ENCODE measurements at regions not wholly inside any gene's neighbourhood (a gene's known extent, or its start where the extent isn't known, plus 50 kb on each side); places are given as distances from the start of the nearest gene placed in this dataset.

GRCh38 chr15:91733661-91734060 is 119.8 kb upstream of the SLCO3A1 start:
- no peak for FAIRE-seq
- ChIA-PET POLR2A (no interaction called here), CTCF (ENCODE audit: low intra/inter-chr PET ratio) (no interaction called here)
- Histone ChIP-seq H3K4me1 (replicated peaks in 1 of 2; ENCODE audit: control insufficient read depth in 2 of 2, insufficient read depth in 2 of 2, low read length in 2 of 2) (no peaks in the 10 kb centered on the region), H3K9ac (ENCODE audit: insufficient read depth in 1 of 2, low read depth in 2 of 2, low read length in 2 of 2) (no peak overlapping the region), H3K36me3 (ENCODE audit: control insufficient read depth, insufficient read depth, low read length) (no peaks in the 10 kb centered on the region), H3K4me2 (ENCODE audit: insufficient read depth, low read length) (no peak overlapping the region), H3K79me2 (ENCODE audit: control insufficient read depth, insufficient read depth, low read length) (no peaks in the 10 kb centered on the region), H3K9me3 (replicated peaks; ENCODE audit: control insufficient read depth, insufficient read depth, low read depth, low read length) (no peaks in the 10 kb centered on the region), H3K27me3 (ENCODE audit: control insufficient read depth in 2 of 2, insufficient read depth in 2 of 2, low read length in 2 of 2) (peaks cover 5 to 17% of the 10 kb centered on the region in 2 experiments; a peak in 3 of 5 replicates), H2AFZ (ENCODE audit: low read depth, low read length) (no peak overlapping the region), H3K9me1 (ENCODE audit: control insufficient read depth, insufficient read depth, low read length) (no peaks in the 10 kb centered on the region), H3K4me3 (no peak overlapping the region), H3K27ac (ENCODE audit: extremely low read depth, low read depth, low read length) (no peak overlapping the region), H4K20me1 (replicated peaks; ENCODE audit: control insufficient read depth, insufficient read depth, low read length) (no peaks in the 10 kb centered on the region; the same call in 1 of the 2 replicates)
- intact Hi-C loops (cut with micrococcal nuclease) = no loop called here
- TF ChIP-seq, protein P1, sequence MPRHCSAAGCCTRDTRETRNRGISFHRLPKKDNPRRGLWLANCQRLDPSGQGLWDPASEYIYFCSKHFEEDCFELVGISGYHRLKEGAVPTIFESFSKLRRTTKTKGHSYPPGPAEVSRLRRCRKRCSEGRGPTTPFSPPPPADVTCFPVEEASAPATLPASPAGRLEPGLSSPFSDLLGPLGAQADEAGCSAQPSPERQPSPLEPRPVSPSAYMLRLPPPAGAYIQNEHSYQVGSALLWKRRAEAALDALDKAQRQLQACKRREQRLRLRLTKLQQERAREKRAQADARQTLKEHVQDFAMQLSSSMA (CRISPR knock-in tag; IDR thresholded peaks at IDR 0.05) = no peak
- no peak for TF ChIP-seq SMARCC2 (IDR thresholded peaks at IDR 0.05; ENCODE audit: low read depth)
- no peak for TF ChIP-seq ZNF318 (IDR thresholded peaks at IDR 0.05; ENCODE audit: borderline replicate concordance in 1 of 2, low read depth in 1 of 2)
- TF ChIP-seq, protein P2, sequence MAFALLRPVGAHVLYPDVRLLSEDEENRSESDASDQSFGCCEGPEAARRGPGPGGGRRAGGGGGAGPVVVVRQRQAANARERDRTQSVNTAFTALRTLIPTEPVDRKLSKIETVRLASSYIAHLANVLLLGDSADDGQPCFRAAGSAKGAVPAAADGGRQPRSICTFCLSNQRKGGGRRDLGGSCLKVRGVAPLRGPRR (CRISPR knock-in tag; IDR thresholded peaks at IDR 0.05) = no peak
- no peak for TF ChIP-seq LARP7 (IDR thresholded peaks at IDR 0.05)
- TF ChIP-seq ZEB2 (IDR thresholded peaks at IDR 0.05) = no peak
- TF ChIP-seq C11orf30 (IDR thresholded peaks at IDR 0.05; ENCODE audit: low read depth) = no peak
- TF ChIP-seq ZFP36 (IDR thresholded peaks at IDR 0.05; ENCODE audit: low read depth, low read length, partially characterized antibody) = no peak
- TF ChIP-seq KLF13 (tag; IDR thresholded peaks at IDR 0.05; ENCODE audit: borderline replicate concordance, low read depth) = no peak
- no peak for TF ChIP-seq SMARCB1 (IDR thresholded peaks at IDR 0.05; ENCODE audit: insufficient read length, low read depth)
- TF ChIP-seq SMAD2 (IDR thresholded peaks at IDR 0.05; ENCODE audit: low read depth, low read length) = no peak
- no peak for DNase-seq (ENCODE audit: extremely low read depth in 1 of 4, low spot score in 3 of 4)
- BruUV-seq (replicated peaks) = no TSS peak
- WGBS (ENCODE audit: insufficient coverage, low coverage, missing lambda C conversion rate) = 0% methylated on average over 6 of the region's 6 CpGs
- no peak for ATAC-seq
- in situ Hi-C loops (cut with MboI) = no loop called here
